ENCODE measurements at regions not wholly inside any gene's neighbourhood (a gene's known extent, or its start where the extent isn't known, plus 50 kb on each side); places are given as distances from the start of the nearest gene placed in this dataset.

DNA sequence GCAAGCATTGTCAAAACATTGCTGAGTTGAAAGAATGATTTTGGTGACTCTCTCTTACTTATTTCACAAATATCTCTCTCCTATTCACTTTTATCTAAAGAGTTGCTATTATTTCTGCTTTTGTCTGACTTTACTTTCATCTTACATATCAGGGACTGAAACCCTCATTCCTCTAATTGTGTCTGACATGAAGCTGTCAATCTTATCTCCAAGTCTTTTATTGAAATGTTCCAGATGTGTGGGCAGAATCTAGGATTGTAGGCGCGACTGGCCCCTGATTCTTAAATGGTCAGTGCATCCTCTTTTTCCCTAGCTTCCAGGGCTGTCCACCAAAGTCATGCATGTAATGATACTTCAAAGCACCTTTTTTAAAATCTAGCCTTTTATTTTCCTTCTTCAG, 174.6 kb downstream of the NDFIP2 start (continued):
- no peak for TF ChIP-seq ZNF462 (CRISPR knock-in tag; IDR thresholded peaks at IDR 0.05)
- no peak for TF ChIP-seq STAT1 (IDR thresholded peaks at IDR 0.05; ENCODE audit: unreplicated experiment)
- no peak for TF ChIP-seq JUNB (IDR thresholded peaks at IDR 0.05; ENCODE audit: unreplicated experiment)

DNA sequence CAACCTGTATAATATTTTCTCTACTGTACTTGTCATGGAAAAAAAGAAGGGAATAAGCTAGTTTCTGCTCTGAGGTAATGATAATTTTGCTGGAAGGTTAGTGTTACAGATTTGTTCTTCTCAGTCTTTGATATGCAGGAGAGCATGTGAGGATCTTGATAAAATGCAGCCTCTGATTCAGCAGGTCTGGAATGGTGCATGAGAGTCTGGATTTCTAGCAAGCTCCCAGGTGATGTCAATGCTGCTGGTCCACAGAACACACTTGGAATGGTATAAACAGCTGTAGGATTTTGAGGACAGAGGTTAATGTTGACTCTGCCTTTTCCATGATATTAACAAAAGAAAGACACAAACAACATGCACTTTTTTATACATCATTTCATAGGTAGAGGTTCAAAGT, 173.6 kb downstream of the NDFIP2 start:
- Histone ChIP-seq H3K9me2 (ENCODE audit: insufficient read depth) (no peaks in the 10 kb centered on the region), H3K27ac (ENCODE audit: low read depth) (no peak overlapping the region), H3K4me2 (no peak overlapping the region), H3K79me2 (replicated peaks; ENCODE audit: insufficient read depth) (no peaks in the 10 kb centered on the region), H3K4me1 (ENCODE audit: insufficient read depth) (peaks cover 9% of the 10 kb centered on the region; the same call in 1 of the 2 replicates), H3K36me3 (ENCODE audit: insufficient read depth) (no peaks in the 10 kb centered on the region), H4K20me1 (replicated peaks; ENCODE audit: insufficient read depth) (no peaks in the 10 kb centered on the region), H3K4me3 (no peak overlapping the region), H2AFZ (no peak overlapping the region), H3K27me3 (ENCODE audit: insufficient read depth) (no peaks in the 10 kb centered on the region), H3F3A (replicated peaks; ENCODE audit: low read depth) (no peaks in the 10 kb centered on the region)
- Mint-ChIP-seq H3K27ac (no peak overlapping the region), H3K4me3 (no peak overlapping the region), H3K9me3 (no peaks in the 10 kb centered on the region), H3K36me3 (ENCODE audit: low read depth) (no peaks in the 10 kb centered on the region), H3K4me1 (peaks cover 16% of the 10 kb centered on the region), H3K27me3 (ENCODE audit: insufficient read depth, low read depth, poor library complexity) (peaks cover 3% of the 10 kb centered on the region)
- DNase-seq (ENCODE audit: low spot score) = no peak
- ATAC-seq = no peak
- TF ChIP-seq, protein P1, sequence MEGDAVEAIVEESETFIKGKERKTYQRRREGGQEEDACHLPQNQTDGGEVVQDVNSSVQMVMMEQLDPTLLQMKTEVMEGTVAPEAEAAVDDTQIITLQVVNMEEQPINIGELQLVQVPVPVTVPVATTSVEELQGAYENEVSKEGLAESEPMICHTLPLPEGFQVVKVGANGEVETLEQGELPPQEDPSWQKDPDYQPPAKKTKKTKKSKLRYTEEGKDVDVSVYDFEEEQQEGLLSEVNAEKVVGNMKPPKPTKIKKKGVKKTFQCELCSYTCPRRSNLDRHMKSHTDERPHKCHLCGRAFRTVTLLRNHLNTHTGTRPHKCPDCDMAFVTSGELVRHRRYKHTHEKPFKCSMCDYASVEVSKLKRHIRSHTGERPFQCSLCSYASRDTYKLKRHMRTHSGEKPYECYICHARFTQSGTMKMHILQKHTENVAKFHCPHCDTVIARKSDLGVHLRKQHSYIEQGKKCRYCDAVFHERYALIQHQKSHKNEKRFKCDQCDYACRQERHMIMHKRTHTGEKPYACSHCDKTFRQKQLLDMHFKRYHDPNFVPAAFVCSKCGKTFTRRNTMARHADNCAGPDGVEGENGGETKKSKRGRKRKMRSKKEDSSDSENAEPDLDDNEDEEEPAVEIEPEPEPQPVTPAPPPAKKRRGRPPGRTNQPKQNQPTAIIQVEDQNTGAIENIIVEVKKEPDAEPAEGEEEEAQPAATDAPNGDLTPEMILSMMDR (conservative IDR thresholded peaks at IDR 0.05; ENCODE audit: low read depth in 2 of 2) = no peak

Measured in GM23338 (cell line).